ENCODE measurements at regions not wholly inside any gene's neighbourhood (a gene's known extent, or its start where the extent isn't known, plus 50 kb on each side); places are given as distances from the start of the nearest gene placed in this dataset.

DNA sequence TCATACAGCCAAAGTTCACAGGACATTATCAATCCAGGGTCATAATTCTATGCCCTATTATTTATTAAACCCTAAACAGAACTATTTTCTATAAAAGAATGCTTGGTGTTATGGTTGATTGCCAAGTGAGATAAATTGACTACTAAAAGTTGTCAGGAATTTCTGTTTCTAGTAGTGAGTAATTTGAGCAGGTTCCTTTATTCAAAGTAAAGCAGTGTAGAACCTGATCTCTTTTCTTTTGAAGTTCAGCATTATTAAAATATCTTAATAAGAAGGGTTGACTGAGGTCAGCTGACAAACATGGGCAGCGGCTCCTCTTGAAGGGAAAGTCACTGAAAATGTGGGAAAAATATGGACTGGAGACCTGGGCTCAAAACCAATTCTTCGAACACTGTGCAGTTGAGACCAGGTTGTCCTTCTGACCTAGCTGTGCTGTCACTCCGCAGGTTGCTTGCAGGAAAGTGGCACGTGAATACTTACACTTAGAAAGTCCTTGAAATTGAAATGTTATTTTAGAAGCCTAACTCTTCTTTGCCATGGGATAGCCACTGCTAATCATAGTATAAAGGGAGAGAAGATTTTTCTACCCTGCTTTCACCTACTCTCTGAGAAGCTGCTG, 141.0 kb downstream of the RASSF9 start:
- WGBS, 2 donors = 67 to 79% methylated on average over 4 of the region's 4 CpGs
- no peak overlapping the region for H3K4me3 ChIP-seq (ENCODE audit: low read depth, poor library complexity, severe bottlenecking)
- TF ChIP-seq POLR2A (IDR thresholded peaks at IDR 0.05) (no peak), CTCF (IDR thresholded peaks at IDR 0.05) (no peak)
- no peak for DNase-seq (ENCODE audit: low spot score in 2 of 2)
- intact Hi-C loops (cut with DNase I; ENCODE audit: low total_unique reads) = no loop called here

DNA sequence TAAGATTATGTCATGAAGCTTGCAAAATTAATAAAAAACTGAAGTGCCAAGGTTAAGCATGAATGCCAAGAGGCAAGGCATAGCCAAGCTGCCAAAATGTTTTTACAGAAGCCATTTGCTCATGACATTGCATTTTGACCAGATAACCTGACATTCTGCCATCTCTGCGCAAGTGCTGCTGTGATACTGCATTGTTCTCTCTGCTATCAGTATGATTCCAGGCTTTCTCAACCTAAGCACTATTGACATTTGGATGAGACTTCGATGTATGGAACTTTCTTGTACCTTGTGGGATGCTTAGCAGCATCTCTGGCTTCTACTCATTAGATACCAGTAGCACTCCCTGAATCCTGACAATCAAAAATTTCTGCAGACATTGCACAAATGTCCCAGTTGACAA, 139.2 kb downstream of the RASSF9 start:
- no peak for DNase-seq (ENCODE audit: low spot score in 2 of 2)
- 73 to 89% methylated on average over 2 of the region's 2 CpGs for WGBS, 2 donors
- no peak overlapping the region for H3K4me3 ChIP-seq (ENCODE audit: low read depth, poor library complexity, severe bottlenecking)
- intact Hi-C loops (cut with DNase I; ENCODE audit: low total_unique reads) = no loop called here
- TF ChIP-seq POLR2A (IDR thresholded peaks at IDR 0.05) = no peak
- TF ChIP-seq CTCF (IDR thresholded peaks at IDR 0.05) = no peak

DNA sequence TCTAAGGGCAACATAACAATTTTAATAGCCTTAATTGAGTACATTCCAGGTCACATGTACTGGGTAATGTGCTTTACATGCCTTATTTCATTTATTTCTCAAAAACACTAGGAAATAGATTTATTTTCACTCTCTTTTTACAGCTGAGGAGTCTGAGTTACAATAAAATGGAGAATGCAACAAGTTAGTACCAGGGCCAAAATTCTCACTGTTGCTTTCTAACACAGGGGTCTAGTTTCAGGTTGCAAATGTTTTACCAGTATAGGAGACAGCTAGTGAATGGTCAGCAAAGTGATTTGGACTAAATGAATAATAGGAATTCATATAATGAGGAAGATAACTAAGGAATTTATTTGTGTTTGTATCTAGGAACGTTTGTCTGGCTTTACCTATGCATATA, 137.3 kb downstream of the RASSF9 start:
- TF ChIP-seq CTCF (IDR thresholded peaks at IDR 0.05) = no peak
- TF ChIP-seq POLR2A (IDR thresholded peaks at IDR 0.05) = no peak
- intact Hi-C loops (cut with DNase I; ENCODE audit: low total_unique reads) = no loop called here
- no peak overlapping the region for H3K4me3 ChIP-seq (ENCODE audit: low read depth, poor library complexity, severe bottlenecking)
- no peak for DNase-seq (ENCODE audit: low spot score in 2 of 2)
- 34 to 47% methylated on average over 1 of the region's 1 CpG for WGBS, 2 donors

DNA sequence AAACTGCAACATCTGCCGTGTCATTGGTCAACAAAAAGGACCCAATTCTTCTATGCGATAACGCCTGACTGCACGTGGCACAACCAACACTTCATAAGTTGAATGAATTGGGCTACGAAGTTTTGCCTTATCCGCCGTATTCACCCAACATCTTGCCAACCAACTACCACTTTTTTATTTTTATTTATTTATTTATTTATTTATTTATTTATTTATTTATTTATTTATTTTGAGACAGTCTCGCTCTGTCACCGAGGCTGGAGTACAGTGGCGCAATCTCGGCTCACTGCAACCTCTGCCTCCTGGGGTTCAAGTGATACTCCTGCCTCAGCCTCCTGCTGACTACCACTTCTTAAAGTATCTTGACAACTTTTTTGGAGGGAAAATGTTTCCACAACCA, 127.4 kb downstream of the RASSF9 start:
- TF ChIP-seq CTCF (IDR thresholded peaks at IDR 0.05) (no peak), POLR2A (IDR thresholded peaks at IDR 0.05) (no peak)
- intact Hi-C loops (cut with DNase I; ENCODE audit: low total_unique reads) = no loop called here
- WGBS, 2 donors = 97% methylated on average over 11 of the region's 11 CpGs

GRCh38 chr12:85711735-85712390, 124.3 kb downstream of the RASSF9 start:
- WGBS, 2 donors = 40 to 49% methylated on average over 4 of the region's 4 CpGs
- H3K4me3 ChIP-seq (ENCODE audit: low read depth, poor library complexity, severe bottlenecking) = no peak overlapping the region
- DNase-seq (ENCODE audit: low spot score in 2 of 2) = peak; percentile 56 to 90
- intact Hi-C loops (cut with DNase I; ENCODE audit: low total_unique reads) = no loop called here
- TF ChIP-seq POLR2A (IDR thresholded peaks at IDR 0.05) (no peak), CTCF (IDR thresholded peaks at IDR 0.05) (no peak)

More for the DNA sequence above, 127.4 kb downstream of the RASSF9 start:
- no peak for DNase-seq (ENCODE audit: low spot score in 2 of 2)
- H3K4me3 ChIP-seq (ENCODE audit: low read depth, poor library complexity, severe bottlenecking) = no peak overlapping the region

GRCh38 chr12:85713373-85713772, 122.8 kb downstream of the RASSF9 start:
- intact Hi-C loops (cut with DNase I; ENCODE audit: low total_unique reads) = no loop called here
- 16 to 17% methylated on average over 4 of the region's 4 CpGs for WGBS, 2 donors
- TF ChIP-seq CTCF (IDR thresholded peaks at IDR 0.05) (no peak), POLR2A (IDR thresholded peaks at IDR 0.05) (no peak)
- no peak for DNase-seq (ENCODE audit: low spot score in 2 of 2)
- no peak overlapping the region for H3K4me3 ChIP-seq (ENCODE audit: low read depth, poor library complexity, severe bottlenecking)

All from lower leg skin (tissue), 4 donors.